DOHH2 (cell line): ENCODE measurements at regions not wholly inside any gene's neighbourhood (a gene's known extent, or its start where the extent isn't known, plus 50 kb on each side); places are given as distances from the start of the nearest gene placed in this dataset.

Source experiments
- H3F3A ChIP-seq: fragments of 200-600 bp; sonication (generic), shearing (Covaris generic); 2 replicates; pipeline ENCODE4 v1.6.0; 2016; ENCODE audit warnings: antibody characterized with exemption, mild to moderate bottlenecking; ENCODE audit not compliant: control insufficient read depth, insufficient read depth
- H3K27ac ChIP-seq: fragments of 200-600 bp; sonication (generic); 2 replicates; pipeline ENCODE4 v1.5.1; 2014; ENCODE audit warnings: low read depth, mild to moderate bottlenecking, low read length, moderate library complexity
- H3K27me3 ChIP-seq: fragments of 200-600 bp; sonication (generic); 2 replicates; pipeline ENCODE4 v1.6.1; 2014; ENCODE audit warnings: mild to moderate bottlenecking, low read length, mixed read lengths; ENCODE audit not compliant: control insufficient read depth
- H3K36me3 ChIP-seq: fragments of 200-600 bp; sonication (generic); 2 replicates; pipeline ENCODE4 v1.6.1; 2014; ENCODE audit warnings: mild to moderate bottlenecking, low read length, moderate library complexity, mixed read lengths; ENCODE audit not compliant: control insufficient read depth
- H3K4me1 ChIP-seq: fragments of 200-600 bp; sonication (generic); 2 replicates; pipeline ENCODE4 v1.6.1; 2014; ENCODE audit warnings: mild to moderate bottlenecking, low read length, mixed read lengths; ENCODE audit not compliant: control insufficient read depth
- H3K4me2 ChIP-seq: fragments of 200-600 bp; sonication (generic); 2 replicates; pipeline ENCODE4 v1.6.0; 2014; ENCODE audit warnings: mild to moderate bottlenecking, low read length, moderate library complexity
- H3K4me3 ChIP-seq: fragments of 200-600 bp; sonication (generic); 2 replicates; pipeline ENCODE4 v1.5.1; 2014; ENCODE audit warnings: mild to moderate bottlenecking, low read length, mixed read lengths
- H3K79me2 ChIP-seq: fragments of 200-600 bp; sonication (generic); 2 replicates; pipeline ENCODE4 v1.6.1; 2014; ENCODE audit warnings: mild to moderate bottlenecking, low read length, mixed read lengths; ENCODE audit not compliant: control insufficient read depth
- H3K9me2 ChIP-seq: fragments of 200-600 bp; sonication (generic); replicated peaks from 2 replicates; pipeline ENCODE4 v1.6.1; 2014; ENCODE audit warnings: mild to moderate bottlenecking, low read length, mixed read lengths; ENCODE audit not compliant: control insufficient read depth
- H3K9me3 ChIP-seq: fragments of 200-600 bp; sonication (generic); 2 replicates; pipeline ENCODE4 v1.6.1; 2014; ENCODE audit warnings: antibody characterized with exemption, low read length, mixed read lengths; ENCODE audit not compliant: control insufficient read depth, insufficient read depth
- H4K20me1 ChIP-seq: fragments of 200-600 bp; sonication (generic); 2 replicates; pipeline ENCODE4 v1.6.0; 2014; ENCODE audit warnings: low read depth, mild to moderate bottlenecking, antibody characterized with exemption, low read length, moderate library complexity; ENCODE audit not compliant: control insufficient read depth, insufficient read depth
- CTCF ChIP-seq: fragments of 200-600 bp; sonication (generic); IDR thresholded peaks from one replicate; pipeline ENCODE4 v1.5.1; 2014; ENCODE audit warnings: antibody characterized with exemption, mild to moderate bottlenecking, low read depth, low read length; ENCODE audit not compliant: poor library complexity, severe bottlenecking
- EZH2phosphoT487 ChIP-seq: fragments of 200-600 bp; sonication (generic); IDR thresholded peaks from 2 replicates; pipeline ENCODE4 v1.6.1; 2017; ENCODE audit warnings: borderline replicate concordance, mild to moderate bottlenecking, antibody characterized with exemption, low read length, moderate library complexity, mixed read lengths

GRCh38 chr3:118348169-118348557 is 686.5 kb downstream of the IGSF11 start:
- no peaks in the 10 kb centered on the region for H3K79me2 ChIP-seq
- no peaks in the 10 kb centered on the region for H3K36me3 ChIP-seq
- no peak overlapping the region for H3K27ac ChIP-seq
- H3K4me2 ChIP-seq, result no peak overlapping the region
- no peaks in the 10 kb centered on the region for H3K9me2 ChIP-seq
- H4K20me1 ChIP-seq, result no peaks in the 10 kb centered on the region
- H3K27me3 ChIP-seq, result no peaks in the 10 kb centered on the region
- H3K4me3 ChIP-seq, result no peak overlapping the region
- no peaks in the 10 kb centered on the region for H3K4me1 ChIP-seq
- no peaks in the 10 kb centered on the region for H3K9me3 ChIP-seq
- H3F3A ChIP-seq, result no peaks in the 10 kb centered on the region
- no peak for TF ChIP-seq CTCF
- TF ChIP-seq EZH2phosphoT487, result no peak

- Histone ChIP-seq H3K36me3 (no peaks in the 10 kb centered on the region), H3K4me3 (no peak overlapping the region), H3K4me1 (no peaks in the 10 kb centered on the region), H3K4me2 (no peak overlapping the region), H3K9me2 (no peaks in the 10 kb centered on the region), H3K27ac (no peak overlapping the region), H3F3A (no peaks in the 10 kb centered on the region), H3K9me3 (peaks cover 5% of the 10 kb centered on the region; the same call in 1 of the 2 replicates), H3K27me3 (no peaks in the 10 kb centered on the region), H4K20me1 (no peaks in the 10 kb centered on the region), H3K79me2 (no peaks in the 10 kb centered on the region)
- no peak for TF ChIP-seq EZH2phosphoT487
- no peak for TF ChIP-seq CTCF
Measured at GRCh38 chr3:118354556-118354955, 680.1 kb downstream of the IGSF11 start.

- no peak overlapping the region for H3K4me3 ChIP-seq
- H3K4me2 ChIP-seq, result no peak overlapping the region
- H3K9me2 ChIP-seq, result no peaks in the 10 kb centered on the region
- H3K4me1 ChIP-seq, result no peaks in the 10 kb centered on the region
- H3K36me3 ChIP-seq, result no peaks in the 10 kb centered on the region
- no peak overlapping the region for H3K27ac ChIP-seq
- no peaks in the 10 kb centered on the region for H3K9me3 ChIP-seq
- TF ChIP-seq EZH2phosphoT487 (no peak), CTCF (no peak)
- no peaks in the 10 kb centered on the region for H3K79me2 ChIP-seq
- H3F3A ChIP-seq, result no peaks in the 10 kb centered on the region
- H4K20me1 ChIP-seq, result no peaks in the 10 kb centered on the region
- no peaks in the 10 kb centered on the region for H3K27me3 ChIP-seq
Measured at GRCh38 chr3:118369892-118370491, 664.7 kb downstream of the IGSF11 start.

- H3K27me3 ChIP-seq, result no peaks in the 10 kb centered on the region
- H3K79me2 ChIP-seq, result no peaks in the 10 kb centered on the region
- H3K9me3 ChIP-seq, result no peaks in the 10 kb centered on the region
- no peaks in the 10 kb centered on the region for H3K9me2 ChIP-seq
- no peaks in the 10 kb centered on the region for H3K36me3 ChIP-seq
- no peaks in the 10 kb centered on the region for H4K20me1 ChIP-seq
- TF ChIP-seq CTCF (no peak), EZH2phosphoT487 (no peak)
- no peaks in the 10 kb centered on the region for H3F3A ChIP-seq
- H3K27ac ChIP-seq, result no peak overlapping the region
- no peaks in the 10 kb centered on the region for H3K4me1 ChIP-seq
- H3K4me3 ChIP-seq, result no peak overlapping the region
- no peak overlapping the region for H3K4me2 ChIP-seq
Measured at GRCh38 chr3:118380576-118380975, 654.1 kb downstream of the IGSF11 start.
